22Rv1 (cell line): ENCODE measurements at regions not wholly inside any gene's neighbourhood (a gene's known extent, or its start where the extent isn't known, plus 50 kb on each side); places are given as distances from the start of the nearest gene placed in this dataset.

Experiments
- ZFX ChIP-seq: fragments of 450-650 bp; IDR thresholded peaks from 2 replicates; pipeline ENCODE4 v1.6.1; 2017; ENCODE audit warnings: antibody characterized with exemption, borderline replicate concordance
- TF ChIP-seq, protein P1 (sequence below): fragments of 450-650 bp; IDR thresholded peaks from 2 replicates; pipeline ENCODE4 v1.5.1; 2017; ENCODE audit warnings: mild to moderate bottlenecking

DNA sequence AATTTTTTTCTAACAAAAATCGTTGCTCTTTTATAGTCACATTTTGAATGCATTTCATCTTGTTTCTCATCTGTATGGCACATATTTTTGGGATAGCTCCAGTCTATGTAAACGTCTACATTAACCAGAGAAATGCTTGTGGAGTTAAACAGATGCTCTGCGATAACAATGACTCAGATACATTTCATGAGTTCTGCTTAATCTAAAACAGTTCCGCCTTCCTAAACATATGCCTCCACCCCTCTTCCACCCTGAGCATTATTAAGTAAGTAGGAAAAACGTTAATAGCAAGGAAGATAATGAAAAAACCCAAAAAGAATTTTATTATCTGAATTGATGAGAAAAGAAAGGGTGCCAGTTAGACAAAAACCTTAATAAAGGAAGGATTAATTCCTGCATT is 396.1 kb downstream of the TUSC7 start:
- TF ChIP-seq, protein P1, sequence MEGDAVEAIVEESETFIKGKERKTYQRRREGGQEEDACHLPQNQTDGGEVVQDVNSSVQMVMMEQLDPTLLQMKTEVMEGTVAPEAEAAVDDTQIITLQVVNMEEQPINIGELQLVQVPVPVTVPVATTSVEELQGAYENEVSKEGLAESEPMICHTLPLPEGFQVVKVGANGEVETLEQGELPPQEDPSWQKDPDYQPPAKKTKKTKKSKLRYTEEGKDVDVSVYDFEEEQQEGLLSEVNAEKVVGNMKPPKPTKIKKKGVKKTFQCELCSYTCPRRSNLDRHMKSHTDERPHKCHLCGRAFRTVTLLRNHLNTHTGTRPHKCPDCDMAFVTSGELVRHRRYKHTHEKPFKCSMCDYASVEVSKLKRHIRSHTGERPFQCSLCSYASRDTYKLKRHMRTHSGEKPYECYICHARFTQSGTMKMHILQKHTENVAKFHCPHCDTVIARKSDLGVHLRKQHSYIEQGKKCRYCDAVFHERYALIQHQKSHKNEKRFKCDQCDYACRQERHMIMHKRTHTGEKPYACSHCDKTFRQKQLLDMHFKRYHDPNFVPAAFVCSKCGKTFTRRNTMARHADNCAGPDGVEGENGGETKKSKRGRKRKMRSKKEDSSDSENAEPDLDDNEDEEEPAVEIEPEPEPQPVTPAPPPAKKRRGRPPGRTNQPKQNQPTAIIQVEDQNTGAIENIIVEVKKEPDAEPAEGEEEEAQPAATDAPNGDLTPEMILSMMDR = no peak
- no peak for TF ChIP-seq ZFX
